HG03025 (cell line): ENCODE measurements at regions not wholly inside any gene's neighbourhood (a gene's known extent, or its start where the extent isn't known, plus 50 kb on each side); places are given as distances from the start of the nearest gene placed in this dataset.

Source experiments
- ATAC-seq: cut with Tn5 transposase; IDR thresholded peaks from one replicate; pipeline ENCODE4 v1.9.1; 2021; ENCODE audit warnings: mild to moderate bottlenecking, moderate library complexity; ENCODE audit not compliant: unreplicated experiment, low FRiP score

DNA sequence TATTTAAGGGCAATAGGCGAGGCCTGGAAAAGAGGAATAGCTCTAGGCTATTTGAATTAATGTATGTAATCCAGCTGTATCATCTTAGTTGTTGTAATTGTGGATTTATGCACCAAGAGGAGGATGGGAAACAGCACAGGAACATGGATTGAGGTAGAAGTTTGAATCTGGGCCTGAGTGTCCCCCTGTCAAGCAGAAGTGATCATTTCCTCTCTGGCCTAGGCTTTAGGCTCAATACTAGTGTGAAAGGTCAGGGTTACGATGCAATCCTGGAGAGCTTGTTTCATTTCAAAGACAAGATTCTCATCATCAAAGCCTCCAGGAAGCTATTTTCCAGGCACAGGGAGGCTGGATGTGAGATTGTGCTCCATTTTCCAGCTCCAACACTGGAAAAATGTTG, 77.9 kb upstream of the HSD17B12 start:
- ATAC-seq: no peak

DNA sequence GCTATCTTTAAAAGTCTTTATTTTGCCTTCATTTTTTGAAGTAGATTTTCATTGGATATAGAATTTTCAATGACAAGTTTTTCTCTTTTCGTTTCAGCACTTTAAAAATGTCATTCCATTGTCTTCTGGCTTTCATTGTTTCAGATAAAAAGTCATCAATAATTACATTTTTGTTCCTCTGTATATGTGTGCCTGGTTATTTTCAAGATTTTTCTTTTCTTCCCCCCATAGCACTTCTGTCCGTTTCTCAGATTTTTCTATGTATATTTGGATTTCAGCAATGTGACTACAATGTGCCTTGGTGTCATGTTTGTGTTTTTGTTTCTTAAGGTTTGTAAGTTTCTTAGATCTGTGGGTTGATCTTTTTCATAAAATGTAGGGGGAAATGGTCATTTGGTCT, 66.3 kb upstream of the HSD17B12 start:
- no peak for ATAC-seq

DNA sequence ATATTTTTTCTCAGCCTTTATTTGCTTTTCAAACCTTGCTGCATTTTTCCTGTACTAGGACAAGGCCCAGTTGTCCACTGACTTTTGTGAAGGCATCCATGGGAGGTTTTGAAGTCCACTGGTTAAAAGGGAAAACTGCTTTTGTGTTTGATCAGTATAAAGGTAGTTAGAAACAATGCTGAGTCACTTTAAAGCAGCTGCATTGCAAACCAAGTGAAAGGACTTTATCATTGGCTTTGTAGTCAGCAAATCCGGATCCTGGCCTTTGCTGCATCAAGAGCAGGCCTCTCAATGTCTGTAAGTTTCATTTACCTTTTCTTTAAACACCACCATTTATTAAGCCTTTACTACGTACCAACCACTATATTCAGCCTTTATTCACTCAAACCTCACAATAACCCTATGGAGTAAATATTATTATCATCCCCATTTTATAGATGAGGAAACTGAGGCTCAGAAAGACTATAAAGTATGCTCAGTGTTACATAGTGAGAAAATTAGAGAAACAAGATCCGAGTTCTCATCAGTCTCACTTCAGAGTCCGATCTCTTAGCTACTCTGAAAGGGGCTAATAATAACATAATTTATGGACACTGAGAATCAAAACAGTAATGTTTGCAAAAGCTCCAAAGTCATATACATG, 60.6 kb upstream of the HSD17B12 start:
- no peak for ATAC-seq

GRCh38 chr11:43626798-43627197, 53.7 kb upstream of the HSD17B12 start:
- ATAC-seq: no peak
